NOMO-1 (cell line): ENCODE measurements at regions not wholly inside any gene's neighbourhood (a gene's known extent, or its start where the extent isn't known, plus 50 kb on each side); places are given as distances from the start of the nearest gene placed in this dataset.
A peak's percentile ranks its signal among the peaks of the same experiment; 100 is the strongest.

ENCODE experiments used
- DNase-seq, 2 experiments: peaks; one replicate each; lab custom pipeline; 2025; ENCODE audit not compliant: unreplicated experiment in 2 of 2; lab: John Stamatoyannopoulos, UW

- DNase-seq = no peak
Observed at GRCh38 chr7:96638669-96639068, 71.0 kb downstream of the SEM1 start.

GRCh38 chr7:96637522-96637921 lies 72.1 kb downstream of the SEM1 start:
- DNase-seq = no peak

- DNase-seq = peak in 1 of 2 experiments; percentile 23
Observed at GRCh38 chr7:96636979-96637378, 72.7 kb downstream of the SEM1 start.

- no peak for DNase-seq
Observed at GRCh38 chr7:96636342-96636860, 73.2 kb downstream of the SEM1 start.

- DNase-seq = no peak
Observed at GRCh38 chr7:96629884-96630283, 79.8 kb downstream of the SEM1 start.

GRCh38 chr7:96624954-96625353 lies 84.7 kb downstream of the SEM1 start:
- DNase-seq = no peak

GRCh38 chr7:96621932-96622331 lies 87.7 kb downstream of the SEM1 start:
- DNase-seq = no peak

GRCh38 chr7:96614154-96614867 lies 95.3 kb downstream of the SEM1 start:
- DNase-seq = peak in 1 of 2 experiments; percentile 26

- no peak for DNase-seq
Observed at GRCh38 chr7:96612034-96612433, 97.6 kb downstream of the SEM1 start.

GRCh38 chr7:96605045-96605716 lies 104.5 kb downstream of the SEM1 start:
- DNase-seq = no peak

- DNase-seq = no peak
Observed at GRCh38 chr7:96599288-96599936, 110.2 kb downstream of the SEM1 start.

- DNase-seq = no peak
Observed at GRCh38 chr7:96598421-96598820, 111.2 kb downstream of the SEM1 start.

GRCh38 chr7:96596120-96596826 lies 113.4 kb downstream of the SEM1 start:
- peak; percentile 59 to 73 for DNase-seq

- no peak for DNase-seq
Observed at GRCh38 chr7:96591900-96592676, 117.6 kb downstream of the SEM1 start.

- DNase-seq = no peak
Observed at GRCh38 chr7:96591159-96591899, 118.3 kb downstream of the SEM1 start.

- no peak for DNase-seq
Observed at GRCh38 chr7:96589038-96589437, 120.6 kb downstream of the SEM1 start.

GRCh38 chr7:96579119-96579518 lies 130.5 kb downstream of the SEM1 start:
- peak in 1 of 2 experiments; percentile 26 for DNase-seq

- no peak for DNase-seq
Observed at GRCh38 chr7:96578606-96579005, 131.0 kb downstream of the SEM1 start.

GRCh38 chr7:96563409-96563808 lies 146.2 kb downstream of the SEM1 start:
- DNase-seq = no peak

- DNase-seq = no peak
Observed at GRCh38 chr7:96562966-96563365, 146.7 kb downstream of the SEM1 start.
